ENCODE measurements at regions not wholly inside any gene's neighbourhood (a gene's known extent, or its start where the extent isn't known, plus 50 kb on each side); places are given as distances from the start of the nearest gene placed in this dataset.
"Not testable (repeated sequence)": the region's sequence is repeated elsewhere in the genome, so short reads cannot be mapped to it uniquely, and the experiment has no call there.

DNA sequence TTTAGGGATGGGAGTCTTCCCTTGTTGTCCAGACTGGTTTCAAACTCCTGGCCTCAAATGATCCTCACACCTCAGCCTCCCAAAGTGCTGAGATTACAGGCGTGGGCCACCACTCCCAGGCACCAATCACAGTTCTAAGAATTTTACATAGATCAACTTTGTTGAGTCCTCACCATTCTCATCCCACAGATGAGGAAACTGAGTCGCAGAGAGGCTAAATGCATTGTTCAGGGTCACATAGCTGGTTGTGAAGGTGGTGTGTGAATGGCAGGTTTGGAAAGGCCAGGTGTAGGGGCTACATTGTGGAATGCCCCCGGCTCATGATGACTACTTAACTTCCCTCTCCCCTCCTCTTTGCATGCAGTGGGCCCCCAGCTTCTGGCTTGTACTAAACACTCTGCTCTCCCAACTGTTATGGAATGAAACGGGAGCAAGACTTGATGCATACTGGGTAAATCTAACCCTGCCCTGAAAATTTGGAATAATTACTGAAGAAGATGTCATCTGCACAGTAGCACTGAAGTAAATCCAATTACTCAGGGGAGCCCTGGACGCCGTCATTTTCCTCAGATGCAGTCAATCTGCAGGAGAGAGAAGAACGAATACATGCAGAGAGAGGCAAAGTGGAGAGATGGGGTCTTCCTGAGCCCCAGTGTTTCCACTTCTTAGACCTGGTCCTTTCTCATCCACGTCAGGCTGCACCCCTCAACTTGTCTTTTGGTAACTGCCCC lies 102.3 kb upstream of the ZNF217 start:
- DNase-seq (ENCODE audit: low spot score): no peak

DNA sequence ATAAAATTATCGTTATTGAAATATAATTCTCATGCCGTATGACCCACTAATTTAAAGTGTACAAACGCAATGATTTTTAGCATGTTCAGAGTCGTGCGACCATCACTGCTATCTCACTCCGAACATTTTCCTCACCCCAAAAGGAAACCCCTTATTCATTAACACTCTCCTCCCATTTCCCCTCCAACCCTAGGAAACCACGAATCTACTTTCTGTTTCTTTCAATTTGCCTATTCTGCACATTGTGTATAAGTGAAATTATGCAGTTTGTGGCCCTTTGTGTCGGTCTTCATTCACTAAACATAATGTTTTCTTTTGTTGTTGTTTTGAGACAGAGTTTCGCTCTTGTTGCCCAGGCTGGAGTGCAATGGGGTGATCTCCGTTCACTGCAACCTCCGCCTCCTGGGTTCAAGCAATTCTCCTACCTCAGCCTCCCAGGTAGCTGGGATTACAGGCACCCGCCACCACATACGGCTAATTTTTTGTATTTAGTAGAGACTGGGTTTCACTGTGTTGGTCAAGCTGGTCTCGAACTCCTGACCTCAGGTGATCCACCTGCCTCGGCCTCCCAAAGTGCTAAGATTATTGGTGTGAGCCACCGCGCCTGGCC lies 99.7 kb upstream of the ZNF217 start:
- no peak for DNase-seq (ENCODE audit: low spot score)

DNA sequence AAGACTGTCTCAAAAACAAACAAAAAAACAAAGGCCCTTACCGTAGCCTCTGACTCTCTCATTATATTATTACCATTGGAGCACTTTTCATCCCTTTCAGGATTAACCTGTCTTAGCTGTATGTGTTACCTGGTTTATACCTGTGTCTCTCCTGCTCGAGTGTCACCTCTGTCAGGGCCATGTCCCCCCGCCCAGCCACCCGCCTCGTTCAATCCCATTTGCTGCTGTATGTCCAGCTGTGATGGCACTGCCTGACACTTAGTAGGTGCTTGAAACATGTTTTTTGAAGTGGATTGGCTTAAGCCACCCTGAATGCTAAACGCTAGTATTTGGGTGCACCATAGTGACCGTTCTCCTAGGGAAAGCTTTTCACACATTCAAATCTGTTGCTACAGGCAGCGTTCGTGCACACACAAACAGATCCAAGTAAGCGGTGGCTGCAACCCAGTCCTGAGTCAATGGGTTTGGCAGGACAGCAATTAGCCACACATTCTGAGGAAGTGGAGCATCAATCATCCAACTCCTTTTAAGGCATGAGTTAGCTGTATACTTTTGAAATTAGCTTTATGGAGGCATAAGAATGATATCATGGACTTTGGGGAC lies 98.9 kb upstream of the ZNF217 start:
- no peak for DNase-seq (ENCODE audit: low spot score)

GRCh38 chr20:53691811-53692192 lies 98.2 kb upstream of the ZNF217 start:
- no peak for DNase-seq (ENCODE audit: low spot score)

DNA sequence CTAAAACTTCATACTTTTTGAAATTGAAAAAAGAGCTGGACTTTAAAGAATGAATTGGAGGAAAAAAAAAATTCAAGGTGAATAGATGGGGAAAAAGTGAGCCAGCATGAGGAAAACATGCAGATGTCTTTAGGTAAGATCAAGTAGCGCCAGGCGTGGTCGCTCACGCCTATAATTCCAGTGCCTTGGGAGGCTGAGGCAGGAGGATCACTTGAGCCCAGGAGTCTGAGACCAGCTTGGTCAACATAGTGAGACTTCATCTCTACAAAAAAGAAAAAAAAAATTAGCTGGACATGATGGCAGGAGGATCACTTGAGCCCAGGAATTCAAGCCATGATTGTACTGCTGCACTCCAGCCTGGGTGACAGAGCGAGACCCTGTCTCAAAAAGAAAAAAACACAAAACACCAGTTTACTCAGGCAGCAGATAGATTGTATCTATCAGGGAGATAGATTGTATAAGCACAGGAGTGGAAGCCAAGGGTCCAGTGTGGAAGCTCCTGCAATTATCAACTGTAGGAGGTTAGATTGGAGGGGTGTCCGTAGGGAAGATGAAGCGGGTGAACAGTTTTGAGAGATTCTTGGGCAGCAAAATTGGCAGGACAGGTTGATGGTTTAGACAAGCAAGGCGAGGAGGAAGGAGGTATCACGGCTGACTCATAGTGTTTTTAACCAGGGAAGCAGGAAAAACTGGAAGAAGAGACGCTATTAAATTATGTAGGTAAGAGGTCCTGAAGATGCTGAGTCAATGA lies 97.6 kb upstream of the ZNF217 start:
- DNase-seq (ENCODE audit: low spot score): no peak

GRCh38 chr20:53688085-53688484 lies 94.4 kb upstream of the ZNF217 start:
- DNase-seq (ENCODE audit: low spot score): no peak

GRCh38 chr20:53685070-53685595 lies 91.5 kb upstream of the ZNF217 start:
- DNase-seq (ENCODE audit: low spot score): no peak

DNA sequence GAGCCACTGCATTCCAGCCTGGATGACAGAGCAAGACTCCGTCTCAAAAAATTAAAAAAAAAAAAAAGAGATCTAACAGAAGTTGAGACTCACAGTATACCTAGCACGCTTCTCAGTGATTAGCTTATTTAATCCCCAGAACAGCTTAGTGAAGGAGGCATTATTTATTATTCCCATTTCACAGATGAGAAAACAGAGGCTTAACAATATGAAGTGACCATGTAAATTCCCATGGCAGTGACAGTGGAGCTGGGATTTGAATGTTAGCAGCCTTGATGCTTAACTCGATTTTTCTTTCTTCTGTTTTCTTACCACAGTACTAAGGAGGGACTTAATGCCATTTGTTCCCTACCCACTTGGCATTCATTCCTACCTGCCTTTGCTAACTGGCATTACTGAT lies 89.9 kb upstream of the ZNF217 start:
- DNase-seq (ENCODE audit: low spot score): no peak

- no peak for DNase-seq (ENCODE audit: low spot score)
Observed at GRCh38 chr20:53681352-53682212, 87.9 kb upstream of the ZNF217 start.

DNA sequence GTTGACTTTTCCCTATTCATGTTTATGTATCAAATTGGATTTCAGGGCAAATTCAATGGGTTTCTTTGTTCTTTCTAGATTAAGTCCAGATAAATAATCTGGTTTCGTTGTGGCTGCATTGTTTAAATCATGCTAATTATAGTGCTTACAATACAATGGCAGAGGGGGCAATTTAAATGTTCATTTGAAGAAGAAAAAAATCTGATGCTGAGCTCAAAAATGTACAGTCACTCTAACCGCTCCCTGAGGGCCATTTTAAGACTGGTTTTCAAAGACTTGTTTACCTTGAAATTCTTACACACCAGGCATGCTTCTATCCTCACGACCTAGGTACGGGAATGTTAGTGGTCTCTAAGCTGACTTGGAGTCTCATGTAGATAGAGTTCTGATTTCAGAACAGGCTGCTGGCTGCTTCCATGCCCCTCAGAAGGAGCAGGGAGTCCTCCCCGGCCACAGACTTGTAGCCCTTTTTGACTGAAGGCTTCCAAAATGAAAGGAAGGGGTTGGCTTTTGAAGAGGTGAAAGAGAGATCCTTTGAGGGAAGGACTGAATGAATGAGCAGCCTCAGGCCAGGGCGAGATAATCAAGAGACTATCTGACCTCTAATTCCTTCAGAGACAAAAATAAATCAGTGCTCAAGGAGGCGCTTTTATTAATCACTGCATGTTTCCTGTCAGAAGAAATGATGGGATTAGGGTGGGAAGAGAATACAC lies 86.1 kb upstream of the ZNF217 start:
- DNase-seq (ENCODE audit: low spot score): no peak

DNA sequence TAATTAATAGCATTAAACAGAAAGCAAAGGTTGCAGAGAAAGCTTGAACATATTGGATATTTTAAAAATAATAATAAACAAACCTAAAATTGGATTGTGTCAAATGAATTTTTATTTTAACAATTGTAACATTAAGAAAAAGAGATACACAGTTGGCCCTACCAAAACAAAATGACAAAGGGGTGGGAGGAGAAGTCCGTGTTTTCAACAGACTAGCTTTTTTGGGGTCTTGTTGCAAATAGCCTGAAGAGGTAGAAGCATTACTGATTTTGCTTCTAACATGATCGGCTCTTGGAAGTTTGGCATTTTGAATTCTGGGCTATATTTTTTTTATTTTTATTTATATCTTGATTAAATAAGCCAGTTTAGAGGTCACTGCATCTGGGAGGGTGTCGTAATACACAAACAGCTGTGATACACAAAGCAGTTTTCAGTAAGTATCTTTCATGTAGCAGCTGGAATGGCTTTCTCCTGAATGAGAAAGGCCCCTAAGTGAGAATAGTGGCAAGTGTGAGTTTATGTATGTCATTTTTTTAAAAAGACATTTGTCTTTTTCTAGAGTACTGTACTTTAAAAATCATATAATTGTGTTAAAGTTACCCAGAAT lies 85.5 kb upstream of the ZNF217 start:
- DNase-seq (ENCODE audit: low spot score): no peak

DNA sequence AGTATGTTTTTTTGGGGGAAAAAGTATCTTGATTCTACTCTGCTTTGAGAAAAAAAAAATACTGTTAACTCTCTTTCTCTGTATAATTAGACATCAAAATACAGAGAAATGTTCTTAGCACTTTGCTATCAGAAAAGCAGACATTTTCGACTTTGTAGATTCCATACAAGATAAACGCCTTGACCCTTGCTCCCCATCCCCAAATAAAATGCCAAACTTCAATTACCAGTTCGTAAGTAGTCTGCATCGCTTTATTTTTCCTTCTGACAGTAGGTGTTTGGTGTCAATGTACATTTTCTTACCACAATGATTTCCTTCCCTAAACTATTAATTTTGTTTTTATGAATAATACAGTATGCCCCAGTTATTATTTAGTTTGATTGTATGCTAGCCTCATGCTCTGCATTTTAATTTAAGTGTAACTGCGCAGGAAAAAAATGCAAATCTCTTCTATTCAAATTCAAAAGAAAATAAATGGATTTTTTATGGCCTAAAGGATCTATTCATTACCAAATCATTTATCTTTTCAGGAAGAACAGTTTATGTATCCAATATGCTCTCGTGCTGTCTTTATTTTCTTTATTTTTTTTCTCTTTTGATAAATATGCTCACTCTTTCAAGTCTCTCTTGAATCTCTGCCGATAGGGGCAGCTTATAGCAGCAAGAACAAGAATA lies 84.8 kb upstream of the ZNF217 start:
- DNase-seq (ENCODE audit: low spot score): no peak

- no peak for DNase-seq (ENCODE audit: low spot score)
Observed at GRCh38 chr20:53677447-53678314, 84.0 kb upstream of the ZNF217 start.

GRCh38 chr20:53676987-53677386 lies 83.3 kb upstream of the ZNF217 start:
- DNase-seq (ENCODE audit: low spot score): no peak

GRCh38 chr20:53676519-53676822 lies 82.8 kb upstream of the ZNF217 start:
- DNase-seq (ENCODE audit: low spot score): no peak

DNA sequence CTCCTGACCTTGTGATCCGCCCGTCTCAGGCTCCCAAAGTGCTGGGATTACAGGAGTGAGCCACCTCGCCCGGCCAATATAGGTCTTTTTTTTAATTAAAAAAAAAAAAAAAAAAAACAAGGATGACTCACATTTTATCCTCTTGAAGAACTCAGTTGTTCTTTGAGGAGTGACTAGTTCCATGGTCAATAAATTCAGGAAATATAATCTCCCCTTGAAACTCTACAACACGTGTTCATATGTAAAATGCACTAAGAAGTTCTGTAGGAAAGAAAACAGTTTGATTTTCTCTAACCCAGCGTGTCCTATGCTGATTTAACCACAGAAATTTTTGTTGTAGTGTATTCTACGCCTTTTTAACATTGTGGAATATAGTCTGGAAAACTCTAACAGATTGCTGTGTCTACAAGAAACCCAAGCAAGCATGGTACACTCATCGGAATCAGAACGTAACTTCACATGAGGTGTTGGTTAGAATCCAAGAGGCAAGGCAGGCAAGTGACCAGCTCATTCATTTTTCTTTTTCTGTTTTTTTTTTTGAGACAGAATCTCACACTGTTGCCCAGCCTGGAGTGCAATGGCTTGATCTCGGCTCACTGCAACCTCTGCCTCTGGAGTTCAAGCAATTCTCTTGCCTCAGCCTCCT lies 79.0 kb upstream of the ZNF217 start:
- no peak for DNase-seq (ENCODE audit: low spot score)

DNA sequence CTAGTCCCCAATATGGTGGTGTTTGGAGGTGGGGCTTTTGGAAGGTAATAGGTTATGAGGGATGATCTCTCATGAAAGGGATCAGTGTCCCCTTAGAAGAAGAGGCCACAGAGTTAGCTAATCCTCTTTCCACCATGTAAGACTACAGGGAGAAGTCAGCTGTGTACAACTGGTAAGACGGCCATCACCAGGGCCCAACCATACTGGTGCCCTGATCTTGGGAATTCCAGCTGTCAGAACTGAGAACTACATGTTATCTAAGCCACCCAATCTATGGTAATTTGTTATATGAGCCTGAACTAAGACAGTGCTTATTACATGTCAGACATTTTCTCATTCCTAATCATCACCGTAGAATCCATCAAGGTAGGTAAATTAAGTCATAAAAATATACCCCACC lies 77.7 kb upstream of the ZNF217 start:
- DNase-seq (ENCODE audit: low spot score): no peak

GRCh38 chr20:53669517-53670313 lies 76.1 kb upstream of the ZNF217 start:
- DNase-seq (ENCODE audit: low spot score): not testable (repeated sequence)

Data from germinal center (tissue), 1 donor.